ENCODE measurements at regions not wholly inside any gene's neighbourhood (a gene's known extent, or its start where the extent isn't known, plus 50 kb on each side); places are given as distances from the start of the nearest gene placed in this dataset.

DNA sequence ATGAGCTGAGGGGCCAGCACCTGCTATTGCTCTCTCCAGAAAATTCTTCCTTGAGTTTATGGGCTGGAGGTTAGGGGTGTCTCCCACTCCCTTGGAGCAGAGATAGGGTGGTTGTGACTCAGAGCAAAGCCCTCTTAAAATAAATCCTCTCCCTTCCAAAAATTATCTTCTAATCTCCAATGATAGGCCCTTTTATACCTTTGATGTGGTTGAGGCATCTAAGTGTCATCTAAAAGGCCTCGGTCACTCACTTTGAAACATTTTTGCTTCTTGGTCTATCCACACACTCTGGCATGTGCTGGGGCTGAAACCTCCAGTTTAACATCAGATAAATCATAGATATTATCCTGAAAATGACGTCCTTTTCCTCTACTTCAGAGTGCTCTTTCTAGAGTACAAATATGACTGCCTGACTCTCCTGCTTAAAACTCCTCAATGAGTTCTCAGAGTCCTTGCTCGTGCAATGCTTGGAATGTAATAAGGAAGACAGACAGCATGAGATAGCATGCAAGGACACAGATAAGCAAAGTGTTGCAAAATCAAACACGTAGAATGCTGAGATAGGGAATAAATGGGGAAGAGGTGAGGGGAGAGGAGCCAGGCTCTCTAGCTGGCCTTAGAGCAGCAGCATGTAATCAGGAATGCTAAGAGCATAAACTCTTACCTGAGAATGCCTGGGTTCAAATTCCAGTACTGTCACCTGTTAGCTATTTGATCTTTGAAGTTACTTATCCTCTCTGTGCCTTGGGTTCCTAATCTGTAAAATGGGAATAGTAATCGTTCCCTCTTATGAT is 374.1 kb upstream of the CITED2 start:
- intact Hi-C loops (cut with micrococcal nuclease) = no loop called here
- H2AFZ ChIP-seq (ENCODE audit: low read depth, low read length) = no peak overlapping the region
- no peaks in the 10 kb centered on the region for H3K79me2 ChIP-seq (ENCODE audit: control insufficient read depth, insufficient read depth, low read length)
- H3K27me3 ChIP-seq (ENCODE audit: control insufficient read depth in 2 of 2, insufficient read depth in 2 of 2, low read length in 2 of 2) = no peaks in the 10 kb centered on the region
- no peaks in the 10 kb centered on the region for H3K36me3 ChIP-seq (ENCODE audit: control insufficient read depth, insufficient read depth, low read length)
- peaks cover 0 to 8% of the 10 kb centered on the region in 2 experiments; a peak in 2 of 5 replicates for H3K4me1 ChIP-seq (replicated peaks in 1 of 2; ENCODE audit: control insufficient read depth in 2 of 2, insufficient read depth in 2 of 2, low read length in 2 of 2)
- in situ Hi-C loops (cut with MboI) = no loop called here
- H3K27ac ChIP-seq (ENCODE audit: extremely low read depth, low read depth, low read length) = no peak overlapping the region
- no peak overlapping the region for H3K9ac ChIP-seq (ENCODE audit: insufficient read depth in 1 of 2, low read depth in 2 of 2, low read length in 2 of 2)
- no TSS peak for BruUV-seq (replicated peaks)
- peak; percentile 72 for ATAC-seq
- peak; percentile 14 to 52 (median 24) for DNase-seq (ENCODE audit: extremely low read depth in 1 of 4, low spot score in 3 of 4)
- ChIA-PET CTCF (ENCODE audit: low intra/inter-chr PET ratio) (no interaction called here), POLR2A (interaction anchor here (0.5 to 1.2 kb wide), 4 partner anchors 12 to 563 kb away, joined by 3 to 7 read pairs (median 4); no protein-coding TSS in a partner anchor)
- H3K9me1 ChIP-seq (ENCODE audit: control insufficient read depth, insufficient read depth, low read length) = no peaks in the 10 kb centered on the region
- no peak overlapping the region for H3K4me3 ChIP-seq
- peak; percentile 40 for FAIRE-seq
- no peaks in the 10 kb centered on the region for H4K20me1 ChIP-seq (replicated peaks; ENCODE audit: control insufficient read depth, insufficient read depth, low read length)
- WGBS (ENCODE audit: insufficient coverage, low coverage, missing lambda C conversion rate) = 17% methylated on average over 5 of the region's 5 CpGs
- no peaks in the 10 kb centered on the region for H3K9me3 ChIP-seq (replicated peaks; ENCODE audit: control insufficient read depth, insufficient read depth, low read depth, low read length)
- peak overlapping the region; percentile 26; the same call in 1 of the 2 replicates for H3K4me2 ChIP-seq (ENCODE audit: insufficient read depth, low read length)
- 0 out of 2 replicates have a peak, but pooled peaks have one; percentile 45 for TF ChIP-seq MBD2 (IDR thresholded peaks at IDR 0.05; ENCODE audit: borderline replicate concordance, low read depth)
- no peak for TF ChIP-seq EP400 (IDR thresholded peaks at IDR 0.05)
- no peak for TF ChIP-seq ZNF282 (CRISPR knock-in tag; IDR thresholded peaks at IDR 0.05)
- TF ChIP-seq CHCHD3 (CRISPR knock-in tag; IDR thresholded peaks at IDR 0.05) = no peak
- TF ChIP-seq TEAD2 (tag; IDR thresholded peaks at IDR 0.05) = peak; percentile 79
- no peak for TF ChIP-seq HMGN3 (IDR thresholded peaks at IDR 0.05; ENCODE audit: borderline replicate concordance, extremely low read depth, insufficient read length, low read depth, low read length)
- no peak for TF ChIP-seq SMARCA5 (IDR thresholded peaks at IDR 0.05)
- no peak for TF ChIP-seq RBM34 (IDR thresholded peaks at IDR 0.05; ENCODE audit: borderline replicate concordance, insufficient read depth, low read length)
- no peak for TF ChIP-seq NR4A1 (CRISPR knock-in tag; IDR thresholded peaks at IDR 0.05)
- TF ChIP-seq NR4A1 (tag; IDR thresholded peaks at IDR 0.05) = no peak
- no peak for TF ChIP-seq POLR2G (IDR thresholded peaks at IDR 0.05; ENCODE audit: low read depth, low read length)
- TF ChIP-seq NFRKB (IDR thresholded peaks at IDR 0.05; ENCODE audit: low read depth) = no peak
- no peak for TF ChIP-seq PCBP1 (IDR thresholded peaks at IDR 0.05; ENCODE audit: low read depth, low read length, poor library complexity, severe bottlenecking)
- TF ChIP-seq ZNF57 (CRISPR knock-in tag; IDR thresholded peaks at IDR 0.05) = no peak
- TF ChIP-seq TFAP4 (CRISPR knock-in tag; IDR thresholded peaks at IDR 0.05; ENCODE audit: borderline replicate concordance) = no peak
- no peak for TF ChIP-seq JUNB (CRISPR knock-in tag; conservative IDR thresholded peaks at IDR 0.05)
- TF ChIP-seq GTF2F1 (IDR thresholded peaks at IDR 0.05; ENCODE audit: low read depth, low read length) = no peak
- no peak for TF ChIP-seq BCL6 (CRISPR knock-in tag; IDR thresholded peaks at IDR 0.05)
- TF ChIP-seq SAFB (IDR thresholded peaks at IDR 0.05; ENCODE audit: borderline replicate concordance, low read depth, low read length) = no peak
- TF ChIP-seq NCOA2 (IDR thresholded peaks at IDR 0.05; ENCODE audit: partially characterized antibody in 2 of 2) = no peak
- TF ChIP-seq BRF1 (IDR thresholded peaks at IDR 0.05; ENCODE audit: borderline replicate concordance, extremely low read depth, insufficient read length) = no peak
- TF ChIP-seq KHSRP (IDR thresholded peaks at IDR 0.05) = no peak
- no peak for TF ChIP-seq SRF (CRISPR knock-in tag; IDR thresholded peaks at IDR 0.05)
- TF ChIP-seq ZNF232 (CRISPR knock-in tag; IDR thresholded peaks at IDR 0.05) = no peak

Data from K562 (cell line).